Gastroesophageal sphincter (tissue), 4 donors: ENCODE measurements at regions not wholly inside any gene's neighbourhood (a gene's known extent, or its start where the extent isn't known, plus 50 kb on each side); places are given as distances from the start of the nearest gene placed in this dataset.

Source experiments
- ATAC-seq: fragments of 150-250 bp; one replicate; pipeline ENCODE4 v1.9.1; 2016; ENCODE audit warnings: mild to moderate bottlenecking, moderate library complexity
- H3K27ac ChIP-seq, 4 donors: fragments of 200-600 bp; sonication (generic) in 3 of 4; 1 replicate in 3 of 4; 2 replicates in 1 of 4; pipeline ENCODE4 v1.5.1; 2016 to 2019
- H3K27me3 ChIP-seq: fragments of 200-600 bp; sonication (generic); one replicate; pipeline ENCODE4 v1.5.1; 2019
- H3K36me3 ChIP-seq, 2 donors: fragments of 200-600 bp; sonication (generic); one replicate each; pipeline ENCODE4 v1.5.1; 2019; ENCODE audit warnings: control low read depth in 1 of 2
- H3K4me1 ChIP-seq, 3 donors: fragments of 200-600 bp; sonication (generic); 1 replicate in 2 of 3; 2 replicates in 1 of 3; pipeline ENCODE4 v1.5.1; 2016 to 2019; ENCODE audit warnings: control low read depth in 2 of 3
- H3K4me3 ChIP-seq, 2 donors: fragments of 200-600 bp; sonication (generic); one replicate each; pipeline ENCODE4 v1.5.1; 2019; ENCODE audit warnings: mild to moderate bottlenecking in 1 of 2, moderate library complexity in 1 of 2
- H3K9me3 ChIP-seq, 3 donors: fragments of 200-600 bp; sonication (generic); one replicate each; pipeline ENCODE4 v1.5.1; 2017 to 2019; ENCODE audit warnings: control low read depth in 2 of 3
- EP300 ChIP-seq: sonication (generic); formaldehyde crosslinking; IDR thresholded peaks from one replicate; pipeline ENCODE4 v1.6.1; 2017; ENCODE audit warnings: antibody characterized with exemption, mild to moderate bottlenecking
- POLR2A ChIP-seq, 2 donors: fragments of 450-650 bp; IDR thresholded peaks; one replicate each; pipeline ENCODE4 v1.6.1; 2017; ENCODE audit warnings: antibody characterized with exemption in 2 of 2, mild to moderate bottlenecking in 2 of 2, moderate library complexity in 1 of 2
- POLR2AphosphoS5 ChIP-seq: sonication (generic); formaldehyde crosslinking; IDR thresholded peaks from one replicate; pipeline ENCODE4 v1.6.1; 2017; ENCODE audit warnings: antibody characterized with exemption
- WGBS, 2 donors: methylation state at CpG; one replicate each; pipeline ENCODE4 v1.1.5; 2018; ENCODE audit warnings: low coverage in 1 of 2; 5-methylcytosine and 5-hydroxymethylcytosine counted together
- TF ChIP-seq, protein P1 (sequence below), 4 experiments: fragments of 200-600 bp in 2 of 4; fragments of 450-650 bp in 2 of 4; sonication (generic) in 1 of 4; IDR thresholded peaks; one replicate each; pipeline ENCODE4 v1.5.1; 2017 to 2019; ENCODE audit warnings: antibody characterized with exemption in 4 of 4, mild to moderate bottlenecking in 2 of 4, moderate library complexity in 2 of 4

DNA sequence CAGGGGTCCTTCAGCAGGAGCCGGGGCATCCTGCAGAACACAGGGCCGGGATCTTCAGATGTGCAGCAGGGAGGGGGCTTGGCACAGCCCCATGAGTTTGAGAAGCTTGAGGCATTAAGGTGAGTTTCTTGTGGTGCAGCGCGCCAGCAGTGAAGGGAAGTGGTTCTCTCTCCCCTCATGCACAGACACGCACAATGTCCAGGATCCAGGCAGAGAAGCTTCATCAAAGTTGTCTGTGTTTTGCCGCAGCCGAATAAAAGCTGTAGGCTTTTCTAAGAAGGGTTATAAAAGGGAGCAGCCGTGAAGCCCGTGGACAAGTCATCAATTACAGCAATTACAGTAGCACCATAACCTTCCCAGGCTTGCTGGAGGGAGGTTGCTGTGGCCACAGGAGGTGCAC, 491.0 kb upstream of the CDH4 start:
- no peak for ATAC-seq
- no peak for TF ChIP-seq EP300
- TF ChIP-seq, protein P1, sequence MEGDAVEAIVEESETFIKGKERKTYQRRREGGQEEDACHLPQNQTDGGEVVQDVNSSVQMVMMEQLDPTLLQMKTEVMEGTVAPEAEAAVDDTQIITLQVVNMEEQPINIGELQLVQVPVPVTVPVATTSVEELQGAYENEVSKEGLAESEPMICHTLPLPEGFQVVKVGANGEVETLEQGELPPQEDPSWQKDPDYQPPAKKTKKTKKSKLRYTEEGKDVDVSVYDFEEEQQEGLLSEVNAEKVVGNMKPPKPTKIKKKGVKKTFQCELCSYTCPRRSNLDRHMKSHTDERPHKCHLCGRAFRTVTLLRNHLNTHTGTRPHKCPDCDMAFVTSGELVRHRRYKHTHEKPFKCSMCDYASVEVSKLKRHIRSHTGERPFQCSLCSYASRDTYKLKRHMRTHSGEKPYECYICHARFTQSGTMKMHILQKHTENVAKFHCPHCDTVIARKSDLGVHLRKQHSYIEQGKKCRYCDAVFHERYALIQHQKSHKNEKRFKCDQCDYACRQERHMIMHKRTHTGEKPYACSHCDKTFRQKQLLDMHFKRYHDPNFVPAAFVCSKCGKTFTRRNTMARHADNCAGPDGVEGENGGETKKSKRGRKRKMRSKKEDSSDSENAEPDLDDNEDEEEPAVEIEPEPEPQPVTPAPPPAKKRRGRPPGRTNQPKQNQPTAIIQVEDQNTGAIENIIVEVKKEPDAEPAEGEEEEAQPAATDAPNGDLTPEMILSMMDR (IDR thresholded peaks at IDR 0.05) = no peak
- Histone ChIP-seq H3K27ac (no peak overlapping the region), H3K36me3 (no peaks in the 10 kb centered on the region), H3K4me3 (no peak overlapping the region), H3K27me3 (no peaks in the 10 kb centered on the region), H3K9me3 (no peaks in the 10 kb centered on the region), H3K4me1 (no peaks in the 10 kb centered on the region)
- WGBS, 2 donors = 38 to 70% methylated on average over 2 to 8 of the region's 9 CpGs

DNA sequence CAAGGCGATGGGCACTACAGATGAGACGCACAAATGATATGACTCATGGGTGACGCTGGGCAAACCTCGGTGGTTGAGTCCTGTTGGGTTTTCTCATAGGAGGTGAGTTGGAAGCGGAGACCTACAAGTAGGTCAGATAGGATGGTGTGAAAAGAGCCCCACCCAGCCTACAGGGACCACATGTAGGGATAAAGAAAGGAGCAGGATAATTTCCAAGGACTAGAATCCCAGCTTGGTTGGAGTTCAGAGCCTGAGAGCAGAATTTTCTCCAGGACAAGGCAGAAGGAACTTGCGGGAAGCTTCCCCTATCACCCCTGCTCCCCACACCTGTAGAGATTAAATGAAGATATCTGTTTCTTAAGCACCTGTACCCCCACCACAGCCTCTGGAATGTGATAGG, 489.7 kb upstream of the CDH4 start:
- Histone ChIP-seq H3K27ac (no peak overlapping the region), H3K36me3 (no peaks in the 10 kb centered on the region), H3K27me3 (no peaks in the 10 kb centered on the region), H3K9me3 (no peaks in the 10 kb centered on the region), H3K4me3 (no peak overlapping the region), H3K4me1 (no peaks in the 10 kb centered on the region)
- no peak for ATAC-seq
- TF ChIP-seq, protein P1 (IDR thresholded peaks at IDR 0.05) = no peak
- TF ChIP-seq POLR2AphosphoS5 = no peak
- TF ChIP-seq EP300 = no peak
- TF ChIP-seq POLR2A (IDR thresholded peaks at IDR 0.05) = no peak
- 86 to 93% methylated on average over 1 to 6 of the region's 6 CpGs for WGBS, 2 donors

- H3K4me3 ChIP-seq = no peak overlapping the region
- no peaks in the 10 kb centered on the region for H3K4me1 ChIP-seq
- no peaks in the 10 kb centered on the region for H3K27me3 ChIP-seq
- no peaks in the 10 kb centered on the region for H3K9me3 ChIP-seq
- H3K36me3 ChIP-seq = no peaks in the 10 kb centered on the region
- H3K27ac ChIP-seq = no peak overlapping the region
- ATAC-seq = no peak
- WGBS, 2 donors = 76 to 96% methylated on average over 4 of the region's 4 CpGs
- no peak for TF ChIP-seq EP300
- TF ChIP-seq, protein P1 (IDR thresholded peaks at IDR 0.05) = no peak
- no peak for TF ChIP-seq POLR2AphosphoS5
- no peak for TF ChIP-seq POLR2A (IDR thresholded peaks at IDR 0.05)
These were observed 487.7 kb upstream of the CDH4 start for GRCh38 chr20:60764328-60764727.

GRCh38 chr20:60764771-60765170, 487.3 kb upstream of the CDH4 start:
- H3K9me3 ChIP-seq = no peaks in the 10 kb centered on the region
- H3K27ac ChIP-seq = no peak overlapping the region
- no peak overlapping the region for H3K4me3 ChIP-seq
- no peaks in the 10 kb centered on the region for H3K4me1 ChIP-seq
- H3K36me3 ChIP-seq = no peaks in the 10 kb centered on the region
- ATAC-seq = no peak
- TF ChIP-seq POLR2A (IDR thresholded peaks at IDR 0.05) (no peak), POLR2AphosphoS5 (no peak), EP300 (no peak)
- TF ChIP-seq, protein P1 (IDR thresholded peaks at IDR 0.05) = no peak
- 91 to 100% methylated on average over 4 to 8 of the region's 9 CpGs for WGBS, 2 donors
- no peaks in the 10 kb centered on the region for H3K27me3 ChIP-seq

GRCh38 chr20:60765821-60766403, 486.1 kb upstream of the CDH4 start:
- TF ChIP-seq EP300 = no peak
- TF ChIP-seq, protein P1 (IDR thresholded peaks at IDR 0.05) = no peak
- no peak for TF ChIP-seq POLR2A (IDR thresholded peaks at IDR 0.05)
- TF ChIP-seq POLR2AphosphoS5 = no peak
- Histone ChIP-seq H3K4me3 (no peak overlapping the region), H3K36me3 (no peaks in the 10 kb centered on the region), H3K27me3 (no peaks in the 10 kb centered on the region), H3K4me1 (no peaks in the 10 kb centered on the region), H3K9me3 (peaks cover 0 to 6% (median 0%) of the 10 kb centered on the region in 3 donors), H3K27ac (no peak overlapping the region)
- 60 to 78% methylated on average over 3 to 6 of the region's 10 CpGs for WGBS, 2 donors
- ATAC-seq = no peak
